GM12872 (cell line): ENCODE measurements at regions not wholly inside any gene's neighbourhood (a gene's known extent, or its start where the extent isn't known, plus 50 kb on each side); places are given as distances from the start of the nearest gene placed in this dataset.

Source experiments
- CTCF ChIP-seq: IDR thresholded peaks from 3 replicates; pipeline ENCODE4 v1.5.1; 2011; ENCODE audit warnings: low read depth, mild to moderate bottlenecking, low read length, moderate library complexity; ENCODE audit not compliant: insufficient read depth

GRCh38 chr1:221001167-221001566 lies 121.9 kb downstream of the HLX start:
- TF ChIP-seq CTCF, result no peak

- TF ChIP-seq CTCF, result no peak
Measured at GRCh38 chr1:221002601-221003000, 123.4 kb downstream of the HLX start.

- no peak for TF ChIP-seq CTCF
Measured at GRCh38 chr1:221011145-221011544, 131.9 kb downstream of the HLX start.

GRCh38 chr1:221012120-221012519 lies 132.9 kb downstream of the HLX start:
- TF ChIP-seq CTCF, result no peak

- TF ChIP-seq CTCF, result no peak
Measured at GRCh38 chr1:221013691-221014660, 134.7 kb downstream of the HLX start.

- TF ChIP-seq CTCF, result no peak
Measured at GRCh38 chr1:221015159-221015790, 136.0 kb downstream of the HLX start.

GRCh38 chr1:221016751-221017150 lies 137.5 kb downstream of the HLX start:
- TF ChIP-seq CTCF, result no peak
